ENCODE measurements at regions not wholly inside any gene's neighbourhood (a gene's known extent, or its start where the extent isn't known, plus 50 kb on each side); places are given as distances from the start of the nearest gene placed in this dataset.

GRCh38 chr11:91796999-91797398, 427.6 kb upstream of the FAT3 start:
- H3K27ac Mint-ChIP-seq (ENCODE audit: unreplicated experiment), result no peak overlapping the region
- H3K27me3 Mint-ChIP-seq (ENCODE audit: unreplicated experiment), result no peaks in the 10 kb centered on the region
- peaks cover 5% of the 10 kb centered on the region for H3K4me1 Mint-ChIP-seq (ENCODE audit: unreplicated experiment)
- H3K36me3 Mint-ChIP-seq (ENCODE audit: low read depth, unreplicated experiment), result no peaks in the 10 kb centered on the region
- DNase-seq (ENCODE audit: low spot score), result no peak
- no peaks in the 10 kb centered on the region for H3K9me3 Mint-ChIP-seq (ENCODE audit: unreplicated experiment)
- no peak for TF ChIP-seq CTCF (IDR thresholded peaks at IDR 0.05; ENCODE audit: unreplicated experiment)
- H3K4me3 Mint-ChIP-seq (ENCODE audit: unreplicated experiment), result no peak overlapping the region

GRCh38 chr11:91795139-91795887, 429.3 kb upstream of the FAT3 start:
- no peak overlapping the region for H3K4me3 Mint-ChIP-seq (ENCODE audit: unreplicated experiment)
- H3K9me3 Mint-ChIP-seq (ENCODE audit: unreplicated experiment), result no peaks in the 10 kb centered on the region
- H3K4me1 Mint-ChIP-seq (ENCODE audit: unreplicated experiment), result peaks cover 5% of the 10 kb centered on the region
- no peaks in the 10 kb centered on the region for H3K36me3 Mint-ChIP-seq (ENCODE audit: low read depth, unreplicated experiment)
- no peak overlapping the region for H3K27ac Mint-ChIP-seq (ENCODE audit: unreplicated experiment)
- no peak for TF ChIP-seq CTCF (IDR thresholded peaks at IDR 0.05; ENCODE audit: unreplicated experiment)
- H3K27me3 Mint-ChIP-seq (ENCODE audit: unreplicated experiment), result no peaks in the 10 kb centered on the region
- no peak for DNase-seq (ENCODE audit: low spot score)

- Mint-ChIP-seq H3K27ac (ENCODE audit: unreplicated experiment) (no peak overlapping the region), H3K4me1 (ENCODE audit: unreplicated experiment) (peaks cover 5% of the 10 kb centered on the region), H3K4me3 (ENCODE audit: unreplicated experiment) (no peak overlapping the region), H3K27me3 (ENCODE audit: unreplicated experiment) (no peaks in the 10 kb centered on the region), H3K9me3 (ENCODE audit: unreplicated experiment) (no peaks in the 10 kb centered on the region), H3K36me3 (ENCODE audit: low read depth, unreplicated experiment) (no peaks in the 10 kb centered on the region)
- no peak for TF ChIP-seq CTCF (IDR thresholded peaks at IDR 0.05; ENCODE audit: unreplicated experiment)
- DNase-seq (ENCODE audit: low spot score), result no peak
Measured at GRCh38 chr11:91794146-91794545, 430.5 kb upstream of the FAT3 start.

- Mint-ChIP-seq H3K9me3 (ENCODE audit: unreplicated experiment) (no peaks in the 10 kb centered on the region), H3K36me3 (ENCODE audit: low read depth, unreplicated experiment) (no peaks in the 10 kb centered on the region), H3K27me3 (ENCODE audit: unreplicated experiment) (no peaks in the 10 kb centered on the region), H3K4me3 (ENCODE audit: unreplicated experiment) (no peak overlapping the region), H3K4me1 (ENCODE audit: unreplicated experiment) (peaks cover 5% of the 10 kb centered on the region), H3K27ac (ENCODE audit: unreplicated experiment) (no peak overlapping the region)
- no peak for DNase-seq (ENCODE audit: low spot score)
- no peak for TF ChIP-seq CTCF (IDR thresholded peaks at IDR 0.05; ENCODE audit: unreplicated experiment)
Measured at GRCh38 chr11:91792779-91793262, 431.8 kb upstream of the FAT3 start.

GRCh38 chr11:91791171-91791468, 433.5 kb upstream of the FAT3 start:
- no peak for DNase-seq (ENCODE audit: low spot score)
- H3K4me3 Mint-ChIP-seq (ENCODE audit: unreplicated experiment), result no peak overlapping the region
- H3K4me1 Mint-ChIP-seq (ENCODE audit: unreplicated experiment), result peaks cover 5% of the 10 kb centered on the region
- H3K27me3 Mint-ChIP-seq (ENCODE audit: unreplicated experiment), result no peaks in the 10 kb centered on the region
- H3K9me3 Mint-ChIP-seq (ENCODE audit: unreplicated experiment), result no peaks in the 10 kb centered on the region
- TF ChIP-seq CTCF (IDR thresholded peaks at IDR 0.05; ENCODE audit: unreplicated experiment), result no peak
- H3K36me3 Mint-ChIP-seq (ENCODE audit: low read depth, unreplicated experiment), result no peaks in the 10 kb centered on the region
- H3K27ac Mint-ChIP-seq (ENCODE audit: unreplicated experiment), result no peak overlapping the region
